GM12878 (cell line): ENCODE measurements at regions not wholly inside any gene's neighbourhood (a gene's known extent, or its start where the extent isn't known, plus 50 kb on each side); places are given as distances from the start of the nearest gene placed in this dataset.
A peak's percentile ranks its signal among the peaks of the same experiment; 100 is the strongest.

Experiments used
- ATAC-seq: fragments of 200-7000 bp; cut with Tn5 transposase; 3 replicates; pipeline ENCODE4 v1.9.1; 2020; ENCODE audit warnings: mild to moderate bottlenecking, moderate library complexity
- BruUV-seq: library from RNA; stranded (reverse); fragments of 400-500 nt; replicated peaks from 2 replicates; lab custom pipeline; 2021; lab: Mats Ljungman, UMichigan
- CTCF ChIA-PET: fragments of 300-600 bp; sonication (Branson Sonifier 250); formaldehyde crosslinking; extraction: SDS; loops from one replicate; lab custom pipeline; 2021; ENCODE audit warnings: inconsistent platforms; lab: Yijun Ruan, JAX
- POLR2A ChIA-PET: fragments of 350-600 bp; formaldehyde crosslinking; extraction: SDS; loops from one replicate; lab custom pipeline; 2021; ENCODE audit warnings: inconsistent platforms; lab: Charles Lee
- RAD21 ChIA-PET: fragments of 300-600 bp; sonication (Branson Sonifier 250); formaldehyde crosslinking; loops from one replicate; lab custom pipeline; 2023; ENCODE audit warnings: antibody characterized with exemption; ENCODE audit not compliant: unreplicated experiment; lab: Charles Lee
- SMC1A ChIA-PET: fragments of 300-600 bp; sonication (Branson Sonifier 250); formaldehyde crosslinking; loops from one replicate; lab custom pipeline; 2023; ENCODE audit not compliant: unreplicated experiment, uncharacterized antibody; lab: Charles Lee
- DNase-seq: peaks from one replicate; pipeline ENCODE4 v3.0.0-alpha.2; 2011; ENCODE audit warnings: low read depth, low spot score
- FAIRE-seq: peaks from 3 replicates; lab custom pipeline; 2011; peaks lifted over from hg19 to GRCh38; lab: Jason Lieb, UNC
- H2AFZ ChIP-seq: 2 replicates; pipeline ENCODE4 v1.6.0; 2011; ENCODE audit warnings: low read depth, low read length, control low read depth; ENCODE audit not compliant: control insufficient read depth
- H3K27ac ChIP-seq: 2 replicates; pipeline ENCODE4 v1.5.1; 2011; ENCODE audit warnings: control low read depth; ENCODE audit not compliant: control insufficient read depth, insufficient read depth
- H3K27me3 ChIP-seq, 2 experiments: replicated peaks in 1 of 2; 2 replicates each; pipeline versions ENCODE4 v1.6.0 to v1.6.1; 2011; ENCODE audit warnings: low read length in 1 of 2; ENCODE audit not compliant: control insufficient read depth in 2 of 2, insufficient read depth in 2 of 2
- H3K36me3 ChIP-seq, 2 experiments: 2 replicates each; pipeline ENCODE4 v1.5.1; 2011; ENCODE audit warnings: low read length in 1 of 2; ENCODE audit not compliant: control insufficient read depth in 2 of 2, insufficient read depth in 2 of 2
- H3K4me1 ChIP-seq: 2 replicates; pipeline ENCODE4 v1.6.1; 2011; ENCODE audit warnings: mild to moderate bottlenecking, low read length, moderate library complexity, mixed read lengths; ENCODE audit not compliant: control insufficient read depth, insufficient read depth
- H3K4me2 ChIP-seq: 2 replicates; pipeline ENCODE4 v1.6.0; 2011; ENCODE audit warnings: control low read depth; ENCODE audit not compliant: control insufficient read depth, insufficient read depth
- H3K4me3 ChIP-seq: fragments of 200-600 bp; sonication (generic); 2 replicates; pipeline ENCODE4 v1.5.1; 2016
- H3K79me2 ChIP-seq: 2 replicates; pipeline ENCODE4 v1.6.0; 2011; ENCODE audit warnings: low read length; ENCODE audit not compliant: control insufficient read depth, insufficient read depth
- H3K9ac ChIP-seq: 2 replicates; pipeline ENCODE4 v1.8.0; 2011; ENCODE audit warnings: low read length, control low read depth, mixed read lengths; ENCODE audit not compliant: control insufficient read depth, insufficient read depth
- H3K9me3 ChIP-seq: replicated peaks from 3 replicates; pipeline ENCODE4 v1.5.1; 2011; ENCODE audit warnings: mild to moderate bottlenecking, low read length; ENCODE audit not compliant: control insufficient read depth, insufficient read depth
- H4K20me1 ChIP-seq: 2 replicates; pipeline ENCODE4 v1.6.0; 2011; ENCODE audit not compliant: control insufficient read depth, insufficient read depth
- BRCA1 ChIP-seq: IDR thresholded peaks from 2 replicates; pipeline ENCODE4 v1.6.1; 2011; ENCODE audit warnings: low read depth, low read length, improper control_type of control experiment
- CREM ChIP-seq: IDR thresholded peaks from 2 replicates; pipeline ENCODE4 v1.6.1; 2014; ENCODE audit warnings: antibody characterized with exemption, low read depth
- IKZF2 ChIP-seq, 2 experiments: fragments of 450-650 bp; IDR thresholded peaks; 2 replicates each; pipeline ENCODE4 v1.6.1; 2017; ENCODE audit warnings: mild to moderate bottlenecking in 2 of 2, moderate library complexity in 2 of 2
- MEF2A ChIP-seq: IDR thresholded peaks from 2 replicates; pipeline ENCODE4 v1.6.1; 2011; ENCODE audit warnings: low read depth, mild to moderate bottlenecking, low read length, moderate library complexity; ENCODE audit not compliant: insufficient read depth
- MYB ChIP-seq: fragments of 150-350 bp; IDR thresholded peaks from 2 replicates; pipeline ENCODE4 v1.6.1; 2014; ENCODE audit warnings: mild to moderate bottlenecking, low read depth, low read length, borderline replicate concordance
- NFYB ChIP-seq: IDR thresholded peaks from 2 replicates; pipeline ENCODE4 v1.6.1; 2011; ENCODE audit warnings: low read depth, mild to moderate bottlenecking, low read length, improper control_type of control experiment, moderate library complexity; ENCODE audit not compliant: insufficient read depth
- TCF3 ChIP-seq: IDR thresholded peaks from 2 replicates; pipeline ENCODE4 v1.6.1; 2012; ENCODE audit warnings: low read depth, mild to moderate bottlenecking, low read length, borderline replicate concordance; ENCODE audit not compliant: insufficient read depth
- ZBED1 ChIP-seq: IDR thresholded peaks from 2 replicates; pipeline ENCODE4 v1.6.1; 2016; ENCODE audit warnings: borderline replicate concordance
- WGBS: methylation state at CpG from one replicate; pipeline ENCODE4 v1.1.6; 2016; ENCODE audit warnings: low lambda C conversion rate; ENCODE audit not compliant: insufficient replicate concordance, insufficient coverage; ENCODE audit errors: missing lambda C conversion rate; 5-methylcytosine and 5-hydroxymethylcytosine counted together
- in situ Hi-C: fragments of 300-500 bp; cut with MboI; formaldehyde crosslinking; loops from 9 replicates; pipeline ENCODE4 v1.14.3; 2018; ENCODE audit warnings: mixed read lengths
- intact Hi-C: fragments of 100-400 bp; cut with micrococcal nuclease; formaldehyde crosslinking; loops from one replicate; pipeline ENCODE4 v1.14.2; 2022; ENCODE audit not compliant: unreplicated experiment
- TF ChIP-seq, protein P1 (sequence below): IDR thresholded peaks from 2 replicates; pipeline ENCODE4 v1.6.1; 2011; ENCODE audit warnings: borderline replicate concordance, low read depth, mild to moderate bottlenecking, moderate library complexity, mixed read lengths, low read length; ENCODE audit not compliant: insufficient read depth; ENCODE audit errors: extremely low read length
- TF ChIP-seq, protein P2 (sequence below): fragments of 450-650 bp; IDR thresholded peaks from 2 replicates; pipeline ENCODE4 v1.6.1; 2017; ENCODE audit warnings: mild to moderate bottlenecking, moderate library complexity
- TF ChIP-seq, protein P3 (sequence below): fragments of 150-350 bp; IDR thresholded peaks from 2 replicates; pipeline ENCODE4 v1.6.1; 2014; ENCODE audit warnings: mild to moderate bottlenecking, low read depth, low read length
- TF ChIP-seq, protein P4 (sequence below): fragments of 450-650 bp; IDR thresholded peaks from 2 replicates; pipeline ENCODE4 v1.6.1; 2018; ENCODE audit warnings: mild to moderate bottlenecking, low read depth, moderate library complexity; ENCODE audit not compliant: partially characterized antibody

DNA sequence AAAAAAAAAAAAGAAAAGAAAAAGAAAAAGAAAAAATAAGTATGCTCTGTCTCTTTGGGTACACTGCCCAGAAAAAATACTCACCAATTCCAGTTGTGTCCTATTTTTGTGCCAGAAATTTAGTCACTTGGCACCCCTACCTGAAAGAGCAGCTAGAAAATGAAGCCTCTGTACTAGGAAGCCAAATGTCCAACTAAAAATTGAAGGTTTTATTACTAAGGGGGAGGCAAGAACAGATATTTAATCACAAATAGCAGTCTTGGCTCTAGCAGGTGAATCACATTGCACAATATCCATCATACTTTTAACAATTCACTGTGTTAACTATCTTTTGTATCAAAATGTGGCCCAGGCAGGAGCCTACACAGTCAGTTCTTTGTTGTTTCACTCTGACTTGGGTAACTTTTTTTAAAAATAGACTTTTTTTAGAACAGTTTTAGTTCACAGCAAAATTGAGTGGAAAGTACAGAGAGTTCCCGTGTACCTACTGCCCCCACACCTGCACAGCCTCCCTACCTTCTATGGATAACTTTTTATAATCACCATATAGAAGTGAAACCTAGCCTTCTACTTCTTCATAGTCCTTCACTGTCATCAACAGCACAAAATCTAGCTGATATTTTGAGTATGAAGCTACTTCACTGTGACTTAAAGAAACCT is 87.1 kb upstream of the ATF7IP start (continued):
- peak; percentile 91 for TF ChIP-seq MEF2A

DNA sequence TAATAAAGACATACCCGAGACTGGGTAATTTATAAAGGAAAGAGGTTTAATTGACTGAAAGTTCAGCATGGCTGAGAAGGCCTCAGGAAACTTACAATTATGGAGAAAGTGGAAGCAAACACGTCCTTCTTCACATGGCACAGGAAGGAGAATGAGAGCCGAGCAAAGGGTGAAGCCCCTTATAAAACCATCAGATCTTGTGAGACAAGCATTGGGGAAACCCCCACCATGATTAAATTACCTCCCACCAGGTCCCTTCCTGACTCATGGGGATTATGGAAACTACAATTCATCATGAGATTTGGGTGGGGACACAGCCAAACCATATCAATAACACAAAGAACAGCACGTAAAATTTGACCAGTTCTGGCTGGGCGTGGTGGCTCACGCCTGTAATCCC is 85.6 kb upstream of the ATF7IP start:
- SMC1A ChIA-PET: interaction anchor here (1.9 to 2.8 kb wide), 2 partner anchors 39 to 40 kb away, joined by 7 to 13 read pairs; no protein-coding TSS in a partner anchor
- Histone ChIP-seq H3K27me3 (no peaks in the 10 kb centered on the region), H3K4me3 (no peak overlapping the region), H3K79me2 (no peaks in the 10 kb centered on the region), H3K36me3 (no peaks in the 10 kb centered on the region), H3K9me3 (peaks cover 37% of the 10 kb centered on the region), H4K20me1 (no peaks in the 10 kb centered on the region), H3K4me1 (peaks cover 37% of the 10 kb centered on the region), H3K9ac (no peak overlapping the region), H3K27ac (peak overlapping the region; percentile 22), H2AFZ (no peak overlapping the region), H3K4me2 (no peak overlapping the region)
- intact Hi-C loops (loop anchor here (5.0 kb wide), 1 partner anchor 337 kb away; no protein-coding TSS in a partner anchor), in situ Hi-C loops (no loop called here)
- RAD21 ChIA-PET: interaction anchor here (0.8 to 2.1 kb wide), 4 partner anchors 41 to 86 kb away, joined by 3 to 11 read pairs (median 3); partner anchors contain the start of gene ATF7IP
- 62% methylated on average over 6 of the region's 6 CpGs for WGBS
- POLR2A ChIA-PET: no interaction called here
- DNase-seq (no peak), FAIRE-seq (no peak), ATAC-seq (no peak)
- CTCF ChIA-PET: no interaction called here
- no TSS peak for BruUV-seq
- no peak for TF ChIP-seq NFYB
- TF ChIP-seq, protein P1, sequence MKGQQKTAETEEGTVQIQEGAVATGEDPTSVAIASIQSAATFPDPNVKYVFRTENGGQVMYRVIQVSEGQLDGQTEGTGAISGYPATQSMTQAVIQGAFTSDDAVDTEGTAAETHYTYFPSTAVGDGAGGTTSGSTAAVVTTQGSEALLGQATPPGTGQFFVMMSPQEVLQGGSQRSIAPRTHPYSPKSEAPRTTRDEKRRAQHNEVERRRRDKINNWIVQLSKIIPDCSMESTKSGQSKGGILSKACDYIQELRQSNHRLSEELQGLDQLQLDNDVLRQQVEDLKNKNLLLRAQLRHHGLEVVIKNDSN: no peak
- no peak for TF ChIP-seq TCF3
- no peak for TF ChIP-seq CREM
- TF ChIP-seq BRCA1: no peak
- TF ChIP-seq, protein P2, sequence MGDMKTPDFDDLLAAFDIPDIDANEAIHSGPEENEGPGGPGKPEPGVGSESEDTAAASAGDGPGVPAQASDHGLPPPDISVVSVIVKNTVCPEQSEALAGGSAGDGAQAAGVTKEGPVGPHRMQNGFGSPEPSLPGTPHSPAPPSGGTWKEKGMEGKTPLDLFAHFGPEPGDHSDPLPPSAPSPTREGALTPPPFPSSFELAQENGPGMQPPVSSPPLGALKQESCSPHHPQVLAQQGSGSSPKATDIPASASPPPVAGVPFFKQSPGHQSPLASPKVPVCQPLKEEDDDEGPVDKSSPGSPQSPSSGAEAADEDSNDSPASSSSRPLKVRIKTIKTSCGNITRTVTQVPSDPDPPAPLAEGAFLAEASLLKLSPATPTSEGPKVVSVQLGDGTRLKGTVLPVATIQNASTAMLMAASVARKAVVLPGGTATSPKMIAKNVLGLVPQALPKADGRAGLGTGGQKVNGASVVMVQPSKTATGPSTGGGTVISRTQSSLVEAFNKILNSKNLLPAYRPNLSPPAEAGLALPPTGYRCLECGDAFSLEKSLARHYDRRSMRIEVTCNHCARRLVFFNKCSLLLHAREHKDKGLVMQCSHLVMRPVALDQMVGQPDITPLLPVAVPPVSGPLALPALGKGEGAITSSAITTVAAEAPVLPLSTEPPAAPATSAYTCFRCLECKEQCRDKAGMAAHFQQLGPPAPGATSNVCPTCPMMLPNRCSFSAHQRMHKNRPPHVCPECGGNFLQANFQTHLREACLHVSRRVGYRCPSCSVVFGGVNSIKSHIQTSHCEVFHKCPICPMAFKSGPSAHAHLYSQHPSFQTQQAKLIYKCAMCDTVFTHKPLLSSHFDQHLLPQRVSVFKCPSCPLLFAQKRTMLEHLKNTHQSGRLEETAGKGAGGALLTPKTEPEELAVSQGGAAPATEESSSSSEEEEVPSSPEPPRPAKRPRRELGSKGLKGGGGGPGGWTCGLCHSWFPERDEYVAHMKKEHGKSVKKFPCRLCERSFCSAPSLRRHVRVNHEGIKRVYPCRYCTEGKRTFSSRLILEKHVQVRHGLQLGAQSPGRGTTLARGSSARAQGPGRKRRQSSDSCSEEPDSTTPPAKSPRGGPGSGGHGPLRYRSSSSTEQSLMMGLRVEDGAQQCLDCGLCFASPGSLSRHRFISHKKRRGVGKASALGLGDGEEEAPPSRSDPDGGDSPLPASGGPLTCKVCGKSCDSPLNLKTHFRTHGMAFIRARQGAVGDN: no peak
- no peak for TF ChIP-seq MYB
- no peak for TF ChIP-seq ZBED1
- TF ChIP-seq, protein P3, sequence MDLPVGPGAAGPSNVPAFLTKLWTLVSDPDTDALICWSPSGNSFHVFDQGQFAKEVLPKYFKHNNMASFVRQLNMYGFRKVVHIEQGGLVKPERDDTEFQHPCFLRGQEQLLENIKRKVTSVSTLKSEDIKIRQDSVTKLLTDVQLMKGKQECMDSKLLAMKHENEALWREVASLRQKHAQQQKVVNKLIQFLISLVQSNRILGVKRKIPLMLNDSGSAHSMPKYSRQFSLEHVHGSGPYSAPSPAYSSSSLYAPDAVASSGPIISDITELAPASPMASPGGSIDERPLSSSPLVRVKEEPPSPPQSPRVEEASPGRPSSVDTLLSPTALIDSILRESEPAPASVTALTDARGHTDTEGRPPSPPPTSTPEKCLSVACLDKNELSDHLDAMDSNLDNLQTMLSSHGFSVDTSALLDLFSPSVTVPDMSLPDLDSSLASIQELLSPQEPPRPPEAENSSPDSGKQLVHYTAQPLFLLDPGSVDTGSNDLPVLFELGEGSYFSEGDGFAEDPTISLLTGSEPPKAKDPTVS: no peak
- TF ChIP-seq, protein P4, sequence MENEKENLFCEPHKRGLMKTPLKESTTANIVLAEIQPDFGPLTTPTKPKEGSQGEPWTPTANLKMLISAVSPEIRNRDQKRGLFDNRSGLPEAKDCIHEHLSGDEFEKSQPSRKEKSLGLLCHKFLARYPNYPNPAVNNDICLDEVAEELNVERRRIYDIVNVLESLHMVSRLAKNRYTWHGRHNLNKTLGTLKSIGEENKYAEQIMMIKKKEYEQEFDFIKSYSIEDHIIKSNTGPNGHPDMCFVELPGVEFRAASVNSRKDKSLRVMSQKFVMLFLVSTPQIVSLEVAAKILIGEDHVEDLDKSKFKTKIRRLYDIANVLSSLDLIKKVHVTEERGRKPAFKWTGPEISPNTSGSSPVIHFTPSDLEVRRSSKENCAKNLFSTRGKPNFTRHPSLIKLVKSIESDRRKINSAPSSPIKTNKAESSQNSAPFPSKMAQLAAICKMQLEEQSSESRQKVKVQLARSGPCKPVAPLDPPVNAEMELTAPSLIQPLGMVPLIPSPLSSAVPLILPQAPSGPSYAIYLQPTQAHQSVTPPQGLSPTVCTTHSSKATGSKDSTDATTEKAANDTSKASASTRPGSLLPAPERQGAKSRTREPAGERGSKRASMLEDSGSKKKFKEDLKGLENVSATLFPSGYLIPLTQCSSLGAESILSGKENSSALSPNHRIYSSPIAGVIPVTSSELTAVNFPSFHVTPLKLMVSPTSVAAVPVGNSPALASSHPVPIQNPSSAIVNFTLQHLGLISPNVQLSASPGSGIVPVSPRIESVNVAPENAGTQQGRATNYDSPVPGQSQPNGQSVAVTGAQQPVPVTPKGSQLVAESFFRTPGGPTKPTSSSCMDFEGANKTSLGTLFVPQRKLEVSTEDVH: no peak
- TF ChIP-seq IKZF2 (IDR thresholded peaks at IDR 0.05): no peak
